Stimulated activated CD4-positive, alpha-beta T cell treated with anti-CD3 and anti-CD28 coated beads, Interleukin-15, amount 100 ng/mL, for 24 hours (primary cell): ENCODE measurements at regions not wholly inside any gene's neighbourhood (a gene's known extent, or its start where the extent isn't known, plus 50 kb on each side); places are given as distances from the start of the nearest gene placed in this dataset.

Source experiments
- DNase-seq: peaks from one replicate; pipeline ENCODE4 v3.0.0-alpha.2; 2020

GRCh38 chr3:111481551-111481950, 60.4 kb upstream of the CD96 start:
- no peak for DNase-seq

DNA sequence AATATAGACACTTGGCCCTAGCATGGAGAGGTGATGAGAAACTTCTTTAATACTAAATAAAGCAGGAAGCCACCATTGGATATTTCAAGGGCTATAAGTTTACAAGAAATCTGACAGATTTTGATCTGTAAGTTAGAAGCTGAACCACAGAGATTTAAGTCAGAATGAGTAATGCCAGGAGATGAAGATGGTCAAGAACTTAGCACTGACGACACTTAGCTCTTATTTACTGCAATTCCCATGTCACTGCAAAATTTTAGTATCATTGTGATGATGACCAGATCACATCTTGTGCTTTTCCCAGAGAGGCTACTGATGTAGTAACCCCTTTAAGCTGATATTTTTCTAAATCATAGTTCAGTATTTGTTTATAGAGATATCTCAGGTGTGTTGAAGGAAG, 59.4 kb upstream of the CD96 start:
- no peak for DNase-seq

DNA sequence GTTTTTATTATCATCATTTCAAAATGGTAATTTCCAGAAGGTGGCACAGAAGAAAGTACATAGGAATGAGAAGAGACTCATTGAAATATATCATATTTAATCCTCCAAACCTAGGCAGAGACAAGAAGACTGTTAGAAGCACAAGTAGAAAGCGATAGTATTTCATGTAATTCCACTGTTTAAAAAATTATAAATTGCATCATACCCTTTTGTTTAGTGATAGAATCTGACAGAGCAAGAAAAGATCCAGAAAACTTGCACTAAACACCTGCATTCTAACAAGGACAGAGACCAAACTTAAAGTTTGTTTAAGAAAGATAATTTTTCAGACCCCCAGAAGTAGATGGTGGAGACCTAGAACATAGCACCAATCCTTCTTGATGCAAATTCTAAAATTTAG, 56.9 kb upstream of the CD96 start:
- DNase-seq: no peak
